GM19324 (cell line): ENCODE measurements at regions not wholly inside any gene's neighbourhood (a gene's known extent, or its start where the extent isn't known, plus 50 kb on each side); places are given as distances from the start of the nearest gene placed in this dataset.
"Not testable (repeated sequence)": the region's sequence is repeated elsewhere in the genome, so short reads cannot be mapped to it uniquely, and the experiment has no call there.

ENCODE experiments used
- ATAC-seq: cut with Tn5 transposase; IDR thresholded peaks from one replicate; pipeline ENCODE4 v1.9.1; 2021; ENCODE audit warnings: mild to moderate bottlenecking, moderate library complexity; ENCODE audit not compliant: unreplicated experiment, low FRiP score

- no peak for ATAC-seq
These were observed 135.9 kb downstream of the C6orf118 start for GRCh38 chr6:165173484-165173883.

GRCh38 chr6:165167861-165168260 is 141.5 kb downstream of the C6orf118 start:
- ATAC-seq: no peak

- no peak for ATAC-seq
These were observed 142.1 kb downstream of the C6orf118 start for GRCh38 chr6:165167311-165167710.

GRCh38 chr6:165163519-165163918 is 145.9 kb downstream of the C6orf118 start:
- ATAC-seq: no peak

GRCh38 chr6:165159460-165159859 is 149.9 kb downstream of the C6orf118 start:
- no peak for ATAC-seq

GRCh38 chr6:165146456-165146855 is 162.9 kb downstream of the C6orf118 start:
- ATAC-seq: no peak

GRCh38 chr6:165135889-165136288 is 173.5 kb downstream of the C6orf118 start:
- no peak for ATAC-seq

- ATAC-seq: no peak
These were observed 180.3 kb downstream of the C6orf118 start for GRCh38 chr6:165129086-165129485.

GRCh38 chr6:165127743-165128142 is 181.7 kb downstream of the C6orf118 start:
- not testable (repeated sequence) for ATAC-seq

- ATAC-seq: not testable (repeated sequence)
These were observed 184.7 kb downstream of the C6orf118 start for GRCh38 chr6:165124681-165125080.

GRCh38 chr6:165119231-165120020 is 190.0 kb downstream of the C6orf118 start:
- no peak for ATAC-seq

- ATAC-seq: no peak
These were observed 190.7 kb downstream of the C6orf118 start for GRCh38 chr6:165118736-165119135.

- no peak for ATAC-seq
These were observed 191.6 kb downstream of the C6orf118 start for GRCh38 chr6:165117806-165118205.

- no peak for ATAC-seq
These were observed 192.3 kb downstream of the C6orf118 start for GRCh38 chr6:165117121-165117520.

- ATAC-seq: no peak
These were observed 198.5 kb downstream of the C6orf118 start for GRCh38 chr6:165110860-165111259.

GRCh38 chr6:165109011-165109410 is 200.4 kb downstream of the C6orf118 start:
- ATAC-seq: no peak

GRCh38 chr6:165106261-165106660 is 203.1 kb downstream of the C6orf118 start:
- no peak for ATAC-seq

- no peak for ATAC-seq
These were observed 211.2 kb downstream of the C6orf118 start for GRCh38 chr6:165098165-165098564.

GRCh38 chr6:165096868-165097267 is 212.5 kb downstream of the C6orf118 start:
- ATAC-seq: no peak

- ATAC-seq: no peak
These were observed 213.2 kb downstream of the C6orf118 start for GRCh38 chr6:165096209-165096608.

GRCh38 chr6:165092881-165093595 is 216.4 kb downstream of the C6orf118 start:
- ATAC-seq: no peak
